NOMO-1 (cell line): ENCODE measurements at regions not wholly inside any gene's neighbourhood (a gene's known extent, or its start where the extent isn't known, plus 50 kb on each side); places are given as distances from the start of the nearest gene placed in this dataset.

Experiments
- DNase-seq, 2 experiments: peaks; one replicate each; lab custom pipeline; 2025; ENCODE audit not compliant: unreplicated experiment in 2 of 2; lab: John Stamatoyannopoulos, UW

DNA sequence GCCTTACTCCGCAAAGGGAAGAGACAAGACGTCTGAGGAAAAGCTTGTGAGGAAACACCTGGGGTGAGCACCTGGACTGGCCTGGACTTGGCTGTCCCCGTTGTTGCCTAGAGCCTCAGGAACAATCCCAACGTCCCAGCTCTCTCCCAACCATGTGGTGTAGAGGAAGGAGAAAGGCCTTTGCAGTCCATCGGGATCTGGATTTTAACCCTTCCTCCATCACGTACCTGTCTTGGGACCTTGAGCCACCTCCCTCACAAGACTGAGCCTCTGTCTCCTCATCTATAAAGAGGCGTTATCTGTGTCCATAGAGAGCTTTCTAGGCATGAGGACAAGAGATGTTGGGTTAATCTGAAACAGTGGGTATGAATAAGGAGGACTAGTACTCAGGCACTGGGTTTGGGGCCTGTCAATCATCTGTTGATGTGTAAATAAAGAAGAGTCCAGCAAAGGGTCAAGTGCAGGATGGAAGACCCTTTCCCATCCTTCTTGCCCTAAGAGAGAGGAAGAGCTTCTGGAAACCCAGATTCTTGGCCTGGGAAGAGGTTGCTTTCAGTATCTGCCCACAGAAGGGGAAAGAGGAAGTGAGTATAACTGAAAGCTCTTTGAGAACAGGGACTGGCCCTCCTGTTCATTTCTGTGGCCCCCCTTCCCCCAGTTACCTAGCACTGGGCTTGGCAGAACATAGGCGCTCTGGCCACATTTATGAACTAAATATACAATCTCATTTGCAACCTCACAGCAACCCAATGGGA lies 137.1 kb downstream of the PJA1 start:
- DNase-seq: peak; percentile 5 to 30

DNA sequence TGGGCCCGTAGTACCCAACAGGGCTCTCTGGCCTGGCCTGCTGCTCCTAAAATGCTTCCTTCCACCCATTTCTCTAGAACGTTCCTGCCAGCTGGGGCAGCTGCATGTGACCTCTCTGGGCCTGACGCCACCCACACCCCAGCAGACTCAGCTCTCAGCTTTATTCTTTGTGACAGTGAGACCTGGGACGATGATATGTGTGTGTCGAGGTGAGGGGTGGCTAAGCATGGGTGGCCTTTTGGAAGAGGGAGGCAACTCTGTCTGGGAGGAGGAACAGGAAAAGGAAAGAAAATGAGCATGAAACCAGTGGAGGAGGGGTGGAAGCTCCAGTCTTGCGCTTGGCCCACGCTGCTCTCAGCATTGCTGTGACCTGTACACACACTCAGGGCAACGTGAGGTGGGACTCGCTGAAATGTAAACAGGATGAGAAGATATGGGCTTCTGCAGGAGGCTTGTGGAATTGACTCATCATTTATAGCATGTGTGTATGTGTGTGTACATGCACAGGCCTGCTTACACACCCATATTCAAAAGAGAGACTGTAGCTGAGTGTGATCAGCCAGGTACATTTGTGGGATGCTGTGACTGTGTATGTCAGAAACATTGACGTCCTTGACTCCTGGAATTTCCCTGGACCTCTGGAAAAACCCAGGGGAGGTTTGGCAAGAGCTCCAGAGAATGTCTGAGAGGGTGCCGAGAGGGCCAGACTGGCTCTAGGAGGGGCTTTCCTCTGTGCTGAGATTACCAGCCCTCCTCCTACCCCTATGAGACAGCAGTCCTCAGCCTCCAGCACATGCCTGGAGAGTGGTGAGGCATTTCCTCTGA lies 137.9 kb downstream of the PJA1 start:
- no peak for DNase-seq

- no peak for DNase-seq
Measured at GRCh38 chrX:69025802-69026301, 139.4 kb downstream of the PJA1 start.

GRCh38 chrX:69024931-69025330 lies 140.3 kb downstream of the PJA1 start:
- DNase-seq: no peak

DNA sequence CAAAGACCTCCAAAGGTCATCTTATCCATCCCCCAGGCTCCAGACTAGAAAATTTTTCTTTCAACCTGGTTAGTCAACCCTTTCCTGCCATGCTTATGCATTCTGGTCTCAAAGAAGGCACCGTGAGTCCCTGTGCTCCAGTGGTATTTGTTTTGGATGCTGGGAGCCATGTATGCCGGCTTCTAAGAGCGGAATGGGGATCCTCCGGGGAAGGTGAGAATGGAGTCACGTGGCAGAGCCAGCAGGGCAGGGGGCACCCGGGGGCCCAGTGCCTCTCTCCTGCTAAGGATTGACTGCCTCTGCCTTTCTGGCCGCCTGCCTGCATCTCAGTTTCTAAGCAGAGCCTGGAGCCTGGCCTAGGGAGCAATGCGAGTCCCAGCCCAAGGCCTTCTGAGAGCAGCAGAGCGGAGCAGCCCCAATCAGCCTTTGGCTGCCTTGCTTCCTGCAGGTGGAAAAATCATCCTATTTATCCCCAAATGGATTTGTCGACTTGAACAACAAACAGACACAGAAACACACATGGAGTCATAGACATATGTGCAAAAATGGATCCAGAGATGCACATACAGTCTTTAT lies 141.0 kb downstream of the PJA1 start:
- DNase-seq: no peak

- no peak for DNase-seq
Measured at GRCh38 chrX:69022430-69022829, 142.8 kb downstream of the PJA1 start.

DNA sequence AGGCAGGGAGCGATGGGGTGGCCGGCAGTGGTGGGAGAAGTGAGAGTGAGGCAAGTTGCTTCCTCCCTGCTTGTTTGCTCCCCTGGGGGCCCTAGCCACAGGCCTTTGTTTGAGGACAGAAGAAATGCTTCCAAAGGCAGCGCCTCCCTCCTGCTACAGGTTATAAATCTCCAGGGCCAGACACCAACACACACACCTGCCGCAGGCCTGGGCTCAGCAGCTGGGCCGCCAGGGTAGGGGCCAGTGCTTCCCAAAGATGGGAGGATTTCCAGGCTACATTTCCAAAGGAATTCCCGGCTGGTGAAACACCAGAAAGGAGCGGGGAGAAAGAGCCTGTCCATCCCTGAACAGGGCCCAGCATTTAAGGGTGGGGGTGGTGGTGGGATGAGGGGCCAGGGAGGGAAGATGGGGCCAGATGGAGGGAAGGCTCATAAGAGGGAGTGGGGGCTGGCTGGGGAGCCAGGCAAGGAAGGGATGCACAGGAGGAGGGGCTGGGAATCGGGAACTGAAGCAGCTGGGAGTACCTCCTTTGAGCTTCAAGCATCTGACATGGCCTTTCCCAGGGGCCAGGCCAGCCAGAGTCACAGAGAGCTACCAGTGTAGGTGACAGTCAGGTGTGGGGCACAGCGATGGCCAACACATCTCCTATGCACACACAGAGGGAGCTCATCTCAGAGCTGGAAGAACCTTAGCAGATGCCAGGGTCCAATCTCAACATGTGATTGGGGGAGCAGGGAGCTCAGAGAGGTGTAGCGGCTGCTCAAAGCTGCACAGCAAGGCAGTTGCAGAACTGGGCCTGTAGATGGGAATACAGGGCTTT lies 143.9 kb downstream of the PJA1 start:
- DNase-seq: peak in 1 of 2 experiments; percentile 6

GRCh38 chrX:69020316-69020715 lies 144.9 kb downstream of the PJA1 start:
- DNase-seq: no peak

- no peak for DNase-seq
Measured at GRCh38 chrX:69019073-69019890, 146.0 kb downstream of the PJA1 start.

- DNase-seq: no peak
Measured at GRCh38 chrX:69018416-69019072, 146.7 kb downstream of the PJA1 start.

- DNase-seq: no peak
Measured at GRCh38 chrX:69016293-69016941, 148.8 kb downstream of the PJA1 start.

GRCh38 chrX:69015564-69016292 lies 149.5 kb downstream of the PJA1 start:
- no peak for DNase-seq

- DNase-seq: no peak
Measured at GRCh38 chrX:69015156-69015555, 150.1 kb downstream of the PJA1 start.

DNA sequence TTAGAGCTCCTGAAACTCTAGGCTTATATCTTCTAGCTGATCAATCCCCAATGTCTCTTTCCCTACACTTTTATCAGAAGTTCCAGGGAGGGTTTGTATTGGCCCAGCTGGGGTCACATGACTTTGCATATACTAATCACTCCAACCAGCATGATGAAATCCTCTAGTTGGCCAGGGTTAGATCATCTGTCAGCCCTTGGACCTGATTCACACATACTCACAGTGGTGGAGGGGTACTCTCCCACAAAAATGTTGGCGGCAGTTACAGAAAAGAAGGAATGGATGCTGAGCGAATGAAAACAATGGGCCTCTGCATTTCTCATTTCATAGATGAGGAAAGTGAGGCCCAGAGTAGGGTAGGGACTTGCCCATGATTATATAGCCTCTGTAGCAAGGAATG lies 151.1 kb downstream of the PJA1 start:
- DNase-seq: no peak

DNA sequence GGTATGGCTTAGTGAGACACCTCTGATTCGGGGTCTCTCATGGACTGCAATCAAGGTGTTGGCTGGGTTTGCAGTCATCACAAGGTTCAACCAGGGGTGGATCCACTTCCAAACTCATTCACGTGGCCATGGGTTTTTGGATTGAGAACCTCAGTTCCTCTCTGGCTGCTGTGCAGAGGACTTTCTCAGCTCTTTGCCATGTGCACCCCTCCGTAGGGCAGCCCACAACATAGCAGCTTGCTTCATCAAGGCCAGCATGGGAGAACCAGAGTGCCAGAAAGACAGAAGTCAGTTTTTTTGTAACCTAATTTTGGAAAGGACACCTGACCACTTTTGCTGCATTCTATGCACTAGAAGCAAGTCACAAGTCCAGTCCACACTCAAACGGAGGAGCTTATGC lies 154.9 kb downstream of the PJA1 start:
- DNase-seq: no peak

- no peak for DNase-seq
Measured at GRCh38 chrX:69000877-69001276, 164.4 kb downstream of the PJA1 start.

DNA sequence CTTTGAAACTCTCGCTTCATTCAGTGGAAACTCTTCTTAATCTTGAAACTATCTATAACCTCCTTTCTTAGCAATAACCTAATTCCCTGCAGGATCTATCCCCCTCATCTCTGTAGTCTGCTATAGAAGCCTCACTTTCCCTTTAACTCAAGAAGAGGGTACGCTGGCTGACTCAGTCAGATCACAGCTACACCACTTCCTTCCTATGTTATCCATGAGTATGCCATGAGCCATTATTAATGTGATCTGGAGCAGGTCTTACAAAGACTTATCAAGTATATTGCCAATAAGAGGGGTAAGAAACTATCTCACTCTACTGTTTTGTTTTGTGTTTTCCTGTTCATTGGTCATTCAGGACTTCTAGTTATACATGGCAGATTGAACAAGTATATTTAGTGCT lies 165.3 kb downstream of the PJA1 start:
- no peak for DNase-seq

GRCh38 chrX:68999356-68999755 lies 165.9 kb downstream of the PJA1 start:
- no peak for DNase-seq
